ENCODE measurements at regions not wholly inside any gene's neighbourhood (a gene's known extent, or its start where the extent isn't known, plus 50 kb on each side); places are given as distances from the start of the nearest gene placed in this dataset.

DNA sequence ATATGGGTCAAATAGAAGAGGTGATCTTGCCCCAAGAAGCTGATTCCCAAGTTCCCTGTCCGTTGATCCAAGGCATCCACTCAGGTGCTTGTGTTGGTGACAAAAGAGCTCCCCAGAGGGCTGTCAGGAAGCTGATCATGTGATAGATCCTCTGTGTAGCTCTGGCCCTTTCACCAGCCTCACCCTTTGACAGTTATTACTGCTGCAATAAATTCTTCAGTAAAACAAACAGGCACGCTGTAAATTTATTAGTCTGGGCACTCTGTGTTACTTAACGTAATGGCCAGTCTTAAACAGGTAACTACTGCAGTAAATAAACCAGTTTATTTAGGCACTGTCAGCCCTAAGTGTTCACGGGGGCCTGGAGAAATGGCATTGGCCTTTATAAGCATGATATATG is 473.9 kb downstream of the BCL11B start:
- Histone ChIP-seq H3K9ac (no peak overlapping the region), H2AFZ (no peak overlapping the region), H3K27me3 (ENCODE audit: control insufficient read depth, insufficient read depth, low read length) (no peaks in the 10 kb centered on the region), H3K4me3 (ENCODE audit: low read depth, low read length) (no peak overlapping the region), H3K27ac (no peak overlapping the region), H3K79me2 (no peaks in the 10 kb centered on the region), H3K9me3 (ENCODE audit: control insufficient read depth, low read length) (no peaks in the 10 kb centered on the region), H3K36me3 (ENCODE audit: control insufficient read depth, insufficient read depth, low read length) (no peaks in the 10 kb centered on the region), H3K4me1 (no peaks in the 10 kb centered on the region), H3K4me2 (ENCODE audit: low read length) (no peak overlapping the region)
- TF ChIP-seq, protein P1, sequence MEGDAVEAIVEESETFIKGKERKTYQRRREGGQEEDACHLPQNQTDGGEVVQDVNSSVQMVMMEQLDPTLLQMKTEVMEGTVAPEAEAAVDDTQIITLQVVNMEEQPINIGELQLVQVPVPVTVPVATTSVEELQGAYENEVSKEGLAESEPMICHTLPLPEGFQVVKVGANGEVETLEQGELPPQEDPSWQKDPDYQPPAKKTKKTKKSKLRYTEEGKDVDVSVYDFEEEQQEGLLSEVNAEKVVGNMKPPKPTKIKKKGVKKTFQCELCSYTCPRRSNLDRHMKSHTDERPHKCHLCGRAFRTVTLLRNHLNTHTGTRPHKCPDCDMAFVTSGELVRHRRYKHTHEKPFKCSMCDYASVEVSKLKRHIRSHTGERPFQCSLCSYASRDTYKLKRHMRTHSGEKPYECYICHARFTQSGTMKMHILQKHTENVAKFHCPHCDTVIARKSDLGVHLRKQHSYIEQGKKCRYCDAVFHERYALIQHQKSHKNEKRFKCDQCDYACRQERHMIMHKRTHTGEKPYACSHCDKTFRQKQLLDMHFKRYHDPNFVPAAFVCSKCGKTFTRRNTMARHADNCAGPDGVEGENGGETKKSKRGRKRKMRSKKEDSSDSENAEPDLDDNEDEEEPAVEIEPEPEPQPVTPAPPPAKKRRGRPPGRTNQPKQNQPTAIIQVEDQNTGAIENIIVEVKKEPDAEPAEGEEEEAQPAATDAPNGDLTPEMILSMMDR (IDR thresholded peaks at IDR 0.05): no peak

DNA sequence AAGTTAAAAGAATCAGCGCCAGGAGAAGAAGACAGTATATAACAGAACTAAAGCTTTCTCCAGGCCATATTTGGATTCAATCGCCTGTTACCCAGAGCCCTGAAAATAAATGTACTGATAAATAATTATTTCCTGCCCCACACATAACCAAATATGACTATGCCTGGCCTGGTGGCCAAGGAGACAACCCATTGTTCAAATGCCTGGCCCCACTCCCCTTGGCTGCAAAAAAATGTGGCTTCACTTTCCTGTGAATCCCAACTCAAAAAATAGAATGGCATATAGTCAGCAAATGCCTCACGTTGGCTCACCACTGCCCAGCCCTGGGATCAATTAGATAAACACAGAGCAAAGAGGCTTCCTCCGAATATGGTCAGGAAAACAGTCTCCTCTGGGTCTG is 472.1 kb downstream of the BCL11B start:
- H2AFZ ChIP-seq: no peak overlapping the region
- H3K79me2 ChIP-seq: no peaks in the 10 kb centered on the region
- H3K4me3 ChIP-seq (ENCODE audit: low read depth, low read length): no peak overlapping the region
- no peaks in the 10 kb centered on the region for H3K27me3 ChIP-seq (ENCODE audit: control insufficient read depth, insufficient read depth, low read length)
- no peak overlapping the region for H3K9ac ChIP-seq
- H3K27ac ChIP-seq: no peak overlapping the region
- H3K4me1 ChIP-seq: no peaks in the 10 kb centered on the region
- H3K9me3 ChIP-seq (ENCODE audit: control insufficient read depth, low read length): no peaks in the 10 kb centered on the region
- no peaks in the 10 kb centered on the region for H3K36me3 ChIP-seq (ENCODE audit: control insufficient read depth, insufficient read depth, low read length)
- no peak overlapping the region for H3K4me2 ChIP-seq (ENCODE audit: low read length)
- TF ChIP-seq, protein P1 (IDR thresholded peaks at IDR 0.05): no peak

DNA sequence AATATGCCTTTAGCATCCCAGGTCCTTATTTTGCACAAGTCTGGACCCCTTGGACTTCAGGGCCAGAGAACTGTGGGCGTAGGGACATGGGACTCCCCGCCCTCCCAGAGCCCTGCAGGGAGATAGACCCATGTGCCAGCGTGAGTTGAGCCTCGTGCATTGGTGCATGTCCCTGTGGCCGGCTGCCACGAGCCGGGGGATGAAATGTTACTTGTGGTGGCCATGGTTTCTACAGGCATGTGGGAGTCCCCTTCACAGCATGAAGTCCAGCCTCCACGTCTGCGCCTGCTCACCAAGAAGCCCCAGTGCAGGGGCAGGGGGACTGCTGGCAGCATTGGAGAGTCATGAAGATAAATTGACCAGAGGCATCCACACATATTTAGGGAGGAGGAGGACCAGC is 470.0 kb downstream of the BCL11B start:
- no peak overlapping the region for H3K4me2 ChIP-seq (ENCODE audit: low read length)
- H3K36me3 ChIP-seq (ENCODE audit: control insufficient read depth, insufficient read depth, low read length): no peaks in the 10 kb centered on the region
- H3K27ac ChIP-seq: no peak overlapping the region
- no peaks in the 10 kb centered on the region for H3K79me2 ChIP-seq
- no peaks in the 10 kb centered on the region for H3K4me1 ChIP-seq
- H3K9ac ChIP-seq: no peak overlapping the region
- no peaks in the 10 kb centered on the region for H3K27me3 ChIP-seq (ENCODE audit: control insufficient read depth, insufficient read depth, low read length)
- TF ChIP-seq, protein P1 (IDR thresholded peaks at IDR 0.05): no peak
- H3K4me3 ChIP-seq (ENCODE audit: low read depth, low read length): no peak overlapping the region
- no peak overlapping the region for H2AFZ ChIP-seq
- no peaks in the 10 kb centered on the region for H3K9me3 ChIP-seq (ENCODE audit: control insufficient read depth, low read length)

DNA sequence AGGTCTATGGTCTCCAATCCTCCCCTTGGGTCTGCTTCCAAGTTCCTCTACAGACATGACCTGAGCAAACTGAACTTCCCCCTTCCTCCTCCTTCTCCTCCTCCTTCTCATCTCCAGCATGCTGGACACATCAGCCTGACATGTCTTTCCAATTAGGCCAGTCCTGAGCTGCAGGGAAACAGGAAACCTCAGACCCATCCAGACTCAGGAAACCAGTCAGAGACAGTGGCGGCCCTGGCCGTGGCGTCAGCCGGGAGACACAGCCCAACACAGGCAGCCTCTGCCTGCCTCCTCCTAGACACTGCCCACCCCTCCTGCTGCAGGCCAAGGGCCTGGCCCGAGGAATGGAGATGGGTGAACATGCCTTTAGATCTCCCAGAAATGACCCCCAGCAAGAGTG is 468.8 kb downstream of the BCL11B start:
- Histone ChIP-seq H3K27ac (no peak overlapping the region), H3K4me3 (ENCODE audit: low read depth, low read length) (no peak overlapping the region), H3K27me3 (ENCODE audit: control insufficient read depth, insufficient read depth, low read length) (no peaks in the 10 kb centered on the region), H3K9ac (no peak overlapping the region), H3K4me1 (no peaks in the 10 kb centered on the region), H3K9me3 (ENCODE audit: control insufficient read depth, low read length) (no peaks in the 10 kb centered on the region), H2AFZ (no peak overlapping the region), H3K4me2 (ENCODE audit: low read length) (no peak overlapping the region), H3K36me3 (ENCODE audit: control insufficient read depth, insufficient read depth, low read length) (no peaks in the 10 kb centered on the region), H3K79me2 (no peaks in the 10 kb centered on the region)
- TF ChIP-seq, protein P1 (IDR thresholded peaks at IDR 0.05): no peak

DNA sequence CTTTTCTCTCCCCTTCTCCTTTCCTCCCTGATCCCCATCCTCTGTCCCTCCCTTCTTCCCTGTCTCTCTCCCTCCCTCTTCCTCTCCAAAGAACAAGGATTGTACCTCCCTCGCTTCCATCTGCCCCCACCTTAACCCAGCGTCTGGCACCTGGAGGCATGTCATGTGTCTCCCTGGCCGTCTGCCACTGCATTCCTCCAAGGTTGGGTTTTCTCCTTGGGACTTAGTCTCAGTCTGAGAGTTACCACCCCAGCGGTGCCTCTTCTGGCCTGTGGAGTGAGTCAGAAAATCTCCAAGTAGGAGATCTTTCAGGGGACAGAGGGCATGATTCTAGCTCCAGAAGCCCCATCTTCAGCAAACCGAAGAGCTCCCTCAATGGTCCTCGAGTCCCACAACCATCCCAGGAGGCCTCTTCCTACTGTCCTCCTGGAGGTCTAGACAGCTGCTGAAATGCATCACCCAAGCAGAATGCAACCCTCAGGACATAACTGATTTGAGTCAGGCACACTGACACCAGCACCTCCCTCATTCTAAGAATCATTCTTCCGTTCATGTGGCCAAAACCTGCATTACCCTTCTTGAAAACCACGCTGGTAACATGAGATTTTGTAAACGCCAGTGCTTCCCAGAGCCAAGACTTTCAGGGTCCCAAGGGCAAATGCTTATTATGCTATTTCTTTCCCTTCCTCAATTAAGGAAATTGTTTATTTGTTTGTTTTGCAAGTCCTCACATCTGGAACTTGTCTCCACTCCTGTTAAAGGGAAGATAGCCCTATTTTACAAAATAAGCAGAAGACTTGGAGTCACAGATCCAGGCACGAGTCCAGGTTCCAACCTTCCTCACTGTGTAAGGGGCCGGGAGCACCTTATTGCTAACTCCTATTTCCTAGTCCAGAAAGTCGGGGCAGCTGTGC is 463.2 kb downstream of the BCL11B start:
- no peak overlapping the region for H3K9ac ChIP-seq
- H3K27ac ChIP-seq: no peak overlapping the region
- H3K79me2 ChIP-seq: no peaks in the 10 kb centered on the region
- H3K4me1 ChIP-seq: no peaks in the 10 kb centered on the region
- TF ChIP-seq, protein P1 (IDR thresholded peaks at IDR 0.05): no peak
- H3K4me2 ChIP-seq (ENCODE audit: low read length): no peak overlapping the region
- H3K27me3 ChIP-seq (ENCODE audit: control insufficient read depth, insufficient read depth, low read length): no peaks in the 10 kb centered on the region
- no peaks in the 10 kb centered on the region for H3K36me3 ChIP-seq (ENCODE audit: control insufficient read depth, insufficient read depth, low read length)
- H3K4me3 ChIP-seq (ENCODE audit: low read depth, low read length): no peak overlapping the region
- no peaks in the 10 kb centered on the region for H3K9me3 ChIP-seq (ENCODE audit: control insufficient read depth, low read length)
- no peak overlapping the region for H2AFZ ChIP-seq
